IMR-90 (cell line): ENCODE measurements at regions not wholly inside any gene's neighbourhood (a gene's known extent, or its start where the extent isn't known, plus 50 kb on each side); places are given as distances from the start of the nearest gene placed in this dataset.

Experiments
- ATAC-seq: fragments of 200-7000 bp; cut with Tn5 transposase; 2 replicates; pipeline ENCODE4 v1.9.1; 2020; ENCODE audit warnings: low read depth, mild to moderate bottlenecking, moderate library complexity
- BruUV-seq: library from RNA; stranded (reverse); fragments of 400-500 nt; replicated peaks from 2 replicates; lab custom pipeline; 2021; lab: Mats Ljungman, UMichigan
- CTCF ChIA-PET: fragments of 300-600 bp; formaldehyde crosslinking; extraction: SDS; loops from one replicate; lab custom pipeline; 2021; ENCODE audit warnings: antibody characterized with exemption; lab: Yijun Ruan, JAX
- POLR2A ChIA-PET: fragments of 300-600 bp; sonication (Branson Sonifier 250); formaldehyde crosslinking; loops from one replicate; lab custom pipeline; 2022; ENCODE audit warnings: antibody characterized with exemption; ENCODE audit not compliant: unreplicated experiment; lab: Charles Lee
- DNase-seq: peaks from one replicate; pipeline ENCODE4 v3.0.0; 2013
- H2AFZ ChIP-seq: replicated peaks from 2 replicates; pipeline ENCODE3; 2013; ENCODE audit warnings: low read length, mild to moderate bottlenecking; ENCODE audit not compliant: poor library complexity
- H2AK5ac ChIP-seq: 2 replicates; pipeline ENCODE4 v1.6.1; 2013; ENCODE audit warnings: low read depth, low read length, inconsistent platforms
- H2AK9ac ChIP-seq: replicated peaks from 2 replicates; pipeline ENCODE3; 2013; ENCODE audit warnings: mild to moderate bottlenecking, low read depth, low read length, moderate library complexity; ENCODE audit not compliant: poor library complexity
- H2BK120ac ChIP-seq: 2 replicates; pipeline ENCODE4 v1.6.1; 2013; ENCODE audit warnings: low read depth, low read length, inconsistent platforms
- H2BK15ac ChIP-seq: 3 replicates; pipeline ENCODE4 v1.6.1; 2013; ENCODE audit warnings: low read depth, low read length, inconsistent platforms
- H2BK20ac ChIP-seq: 2 replicates; pipeline ENCODE4 v1.6.1; 2013; ENCODE audit warnings: low read depth, mild to moderate bottlenecking, inconsistent platforms, low read length, moderate library complexity
- H2BK5ac ChIP-seq: 2 replicates; pipeline ENCODE4 v1.6.1; 2013; ENCODE audit warnings: mild to moderate bottlenecking, low read depth, low read length, inconsistent platforms; ENCODE audit not compliant: poor library complexity, severe bottlenecking
- H3K14ac ChIP-seq: replicated peaks from 2 replicates; pipeline ENCODE4 v1.6.1; 2013; ENCODE audit warnings: low read depth, low read length, inconsistent platforms
- H3K18ac ChIP-seq: 2 replicates; pipeline ENCODE4 v1.6.1; 2013; ENCODE audit warnings: low read depth, low read length, control low read depth
- H3K23ac ChIP-seq: 2 replicates; pipeline ENCODE4 v1.6.1; 2013; ENCODE audit warnings: low read depth, low read length, inconsistent platforms
- H3K27ac ChIP-seq: 2 replicates; pipeline ENCODE4 v1.5.1; 2013; ENCODE audit warnings: mild to moderate bottlenecking, control low read depth, low read length; ENCODE audit not compliant: insufficient read depth
- H3K27me3 ChIP-seq: 2 replicates; pipeline ENCODE4 v1.6.1; 2013; ENCODE audit warnings: low read length; ENCODE audit not compliant: control insufficient read depth, insufficient read depth
- H3K36me3 ChIP-seq: 2 replicates; pipeline ENCODE4 v1.6.1; 2013; ENCODE audit warnings: low read length, mixed read lengths; ENCODE audit not compliant: control insufficient read depth, insufficient read depth
- H3K4ac ChIP-seq: 2 replicates; pipeline ENCODE4 v1.6.1; 2013; ENCODE audit warnings: low read depth, low read length, inconsistent platforms
- H3K4me1 ChIP-seq: 2 replicates; pipeline ENCODE4 v1.6.1; 2013; ENCODE audit warnings: low read length, mixed read lengths; ENCODE audit not compliant: control insufficient read depth, insufficient read depth
- H3K4me2 ChIP-seq: 2 replicates; pipeline ENCODE4 v1.6.1; 2013; ENCODE audit warnings: low read depth, mild to moderate bottlenecking, control low read depth, low read length, moderate library complexity
- H3K4me3 ChIP-seq: 2 replicates; pipeline ENCODE4 v1.5.1; 2013; ENCODE audit warnings: low read depth, mild to moderate bottlenecking, control low read depth, low read length, moderate library complexity; ENCODE audit not compliant: insufficient read depth
- H3K56ac ChIP-seq: 2 replicates; pipeline ENCODE4 v1.6.1; 2013; ENCODE audit warnings: low read length, inconsistent platforms; ENCODE audit not compliant: insufficient read depth; ENCODE audit errors: extremely low read depth
- H3K79me1 ChIP-seq, 2 experiments: 2 replicates each; pipeline ENCODE4 v1.6.1; 2013; ENCODE audit warnings: low read length in 2 of 2, inconsistent platforms in 1 of 2, low read depth in 1 of 2
- H3K9ac ChIP-seq: 2 replicates; pipeline ENCODE4 v1.6.1; 2013; ENCODE audit warnings: low read depth, low read length, control low read depth
- H3K9me1 ChIP-seq: 2 replicates; pipeline ENCODE4 v1.6.1; 2013; ENCODE audit warnings: low read length, inconsistent platforms; ENCODE audit not compliant: insufficient read depth
- H3K9me3 ChIP-seq: 2 replicates; pipeline ENCODE4 v1.6.1; 2013; ENCODE audit warnings: low read length; ENCODE audit not compliant: control insufficient read depth, insufficient read depth
- H4K20me1 ChIP-seq: 2 replicates; pipeline ENCODE4 v1.6.1; 2013; ENCODE audit warnings: low read length, inconsistent platforms; ENCODE audit not compliant: insufficient read depth
- H4K5ac ChIP-seq: 2 replicates; pipeline ENCODE4 v1.6.1; 2013; ENCODE audit warnings: mild to moderate bottlenecking, low read depth, low read length, control low read depth
- H4K8ac ChIP-seq, 2 experiments: 2 replicates each; pipeline ENCODE4 v1.6.1; 2013; ENCODE audit warnings: low read depth in 2 of 2, low read length in 2 of 2, control low read depth in 1 of 2, inconsistent platforms in 1 of 2
- H4K91ac ChIP-seq: 2 replicates; pipeline ENCODE4 v1.6.1; 2013; ENCODE audit warnings: low read depth, low read length, inconsistent platforms; ENCODE audit not compliant: insufficient read depth
- BHLHE40 ChIP-seq: fragments of 150-350 bp; IDR thresholded peaks from 2 replicates; pipeline ENCODE4 v1.6.1; 2016; ENCODE audit warnings: mild to moderate bottlenecking, low read depth, low read length
- CEBPB ChIP-seq: IDR thresholded peaks from 2 replicates; pipeline ENCODE4 v1.6.1; 2012; ENCODE audit warnings: low read depth, low read length, improper control_type of control experiment
- CHD1 ChIP-seq: IDR thresholded peaks from 2 replicates; pipeline ENCODE4 v1.6.1; 2012; ENCODE audit warnings: low read depth, low read length, improper control_type of control experiment
- CTCF ChIP-seq: conservative IDR thresholded peaks from 2 replicates; pipeline ENCODE4 v1.5.1; 2012; ENCODE audit warnings: mild to moderate bottlenecking, low read depth, low read length, improper control_type of control experiment
- ELK1 ChIP-seq: fragments of 150-350 bp; IDR thresholded peaks from 2 replicates; pipeline ENCODE4 v1.6.1; 2016; ENCODE audit warnings: low read depth, mild to moderate bottlenecking, low read length, moderate library complexity, borderline replicate concordance
- FOS ChIP-seq: fragments of 150-350 bp; IDR thresholded peaks from 2 replicates; pipeline ENCODE4 v1.6.1; 2016; ENCODE audit warnings: low read depth, low read length
- MAFK ChIP-seq: IDR thresholded peaks from 2 replicates; pipeline ENCODE4 v1.6.1; 2012; ENCODE audit warnings: low read depth, low read length, improper control_type of control experiment
- MAZ ChIP-seq: IDR thresholded peaks from 2 replicates; pipeline ENCODE4 v1.6.1; 2012; ENCODE audit warnings: low read depth, mild to moderate bottlenecking, low read length, improper control_type of control experiment, moderate library complexity, borderline replicate concordance
- MXI1 ChIP-seq: IDR thresholded peaks from 2 replicates; pipeline ENCODE4 v1.6.1; 2012; ENCODE audit warnings: low read depth, mild to moderate bottlenecking, low read length, moderate library complexity, borderline replicate concordance
- NFE2L2 ChIP-seq: fragments of 150-350 bp; IDR thresholded peaks from 2 replicates; pipeline ENCODE4 v1.6.1; 2016; ENCODE audit warnings: low read depth, mild to moderate bottlenecking, low read length
- POLR2A ChIP-seq: IDR thresholded peaks from 2 replicates; pipeline ENCODE4 v1.6.1; 2012; ENCODE audit warnings: mild to moderate bottlenecking, low read depth, low read length
- RAD21 ChIP-seq: IDR thresholded peaks from 2 replicates; pipeline ENCODE4 v1.6.1; 2012; ENCODE audit warnings: low read length, improper control_type of control experiment
- RCOR1 ChIP-seq: IDR thresholded peaks from 2 replicates; pipeline ENCODE4 v1.6.1; 2012; ENCODE audit warnings: mild to moderate bottlenecking, low read length, improper control_type of control experiment; ENCODE audit not compliant: insufficient replicate concordance
- RFX5 ChIP-seq: IDR thresholded peaks from 2 replicates; pipeline ENCODE4 v1.8.0; 2012; ENCODE audit warnings: low read depth, mild to moderate bottlenecking, low read length, moderate library complexity
- SMC3 ChIP-seq: fragments of 150-350 bp; IDR thresholded peaks from 2 replicates; pipeline ENCODE4 v1.6.1; 2016; ENCODE audit warnings: low read depth, mild to moderate bottlenecking, antibody characterized with exemption, low read length, moderate library complexity
- USF2 ChIP-seq: fragments of 150-350 bp; IDR thresholded peaks from 2 replicates; pipeline ENCODE4 v1.6.1; 2017; ENCODE audit warnings: mild to moderate bottlenecking, antibody characterized with exemption, low read length, low read depth
- WGBS, 2 experiments: methylation state at CpG; one replicate each; pipeline versions ENCODE4 v1.1.5 to v1.1.7; 2013; ENCODE audit warnings: missing lambda C conversion rate in 2 of 2; ENCODE audit not compliant: insufficient read length in 1 of 2; ENCODE audit errors: extremely low coverage in 2 of 2; 5-methylcytosine and 5-hydroxymethylcytosine counted together
- dilution Hi-C: fragments of 300-500 bp; cut with HindIII; formaldehyde crosslinking; loops from one replicate; pipeline ENCODE4 v1.14.3; 2018; ENCODE audit warnings: low sequenced_read_pairs; ENCODE audit not compliant: unreplicated experiment
- in situ Hi-C: fragments of 300-500 bp; cut with MboI; formaldehyde crosslinking; loops from 3 replicates; pipeline ENCODE4 v1.14.3; 2019; ENCODE audit warnings: low sequenced_read_pairs, inconsistent platforms, mixed read lengths
- intact Hi-C: fragments of 100-400 bp; cut with micrococcal nuclease; formaldehyde crosslinking; loops from 2 replicates; pipeline ENCODE4 v1.10.0; 2022

GRCh38 chr13:110991991-110992508, 77.2 kb upstream of the ANKRD10 start:
- Histone ChIP-seq H3K27ac (no peak overlapping the region), H2AK5ac (no peak overlapping the region), H3K14ac (no peak overlapping the region), H3K4me3 (no peak overlapping the region), H4K91ac (no peak overlapping the region), H4K5ac (no peak overlapping the region), H3K56ac (no peak overlapping the region), H2BK15ac (no peak overlapping the region), H3K27me3 (no peaks in the 10 kb centered on the region; the same call in 1 of the 2 replicates), H3K79me1 (no peaks in the 10 kb centered on the region), H3K9ac (no peak overlapping the region), H3K4me2 (no peak overlapping the region), H3K23ac (no peak overlapping the region), H3K4me1 (no peaks in the 10 kb centered on the region), H3K4ac (no peak overlapping the region), H2AK9ac (no peak overlapping the region), H2BK120ac (no peak overlapping the region), H4K8ac (no peak overlapping the region), H2BK5ac (no peak overlapping the region), H3K36me3 (no peaks in the 10 kb centered on the region), H3K9me1 (no peaks in the 10 kb centered on the region), H2BK20ac (no peak overlapping the region), H4K20me1 (no peaks in the 10 kb centered on the region), H3K9me3 (no peaks in the 10 kb centered on the region), H2AFZ (no peak overlapping the region), H3K18ac (no peak overlapping the region)
- ChIA-PET CTCF (no interaction called here), POLR2A (no interaction called here)
- dilution Hi-C loops (no loop called here), intact Hi-C loops (no loop called here), in situ Hi-C loops (no loop called here)
- 94% methylated on average over 16 of the region's 21 CpGs; no CpG with 5 or more reads in 1 of the 2 experiments for WGBS, 2 experiments
- BruUV-seq = no TSS peak
- ATAC-seq (no peak), DNase-seq (no peak)
- no peak for TF ChIP-seq NFE2L2
- no peak for TF ChIP-seq MAFK
- no peak for TF ChIP-seq RAD21
- no peak for TF ChIP-seq CEBPB
- TF ChIP-seq MXI1 = no peak
- TF ChIP-seq CHD1 = no peak
- TF ChIP-seq MAZ = no peak
- TF ChIP-seq RFX5 = no peak
- TF ChIP-seq ELK1 = no peak
- TF ChIP-seq BHLHE40 = no peak
- TF ChIP-seq SMC3 = no peak
- no peak for TF ChIP-seq USF2
- TF ChIP-seq FOS = no peak
- no peak for TF ChIP-seq CTCF
- no peak for TF ChIP-seq RCOR1
- no peak for TF ChIP-seq POLR2A
